Fibroblast of villous mesenchyme (primary cell): ENCODE measurements at regions not wholly inside any gene's neighbourhood (a gene's known extent, or its start where the extent isn't known, plus 50 kb on each side); places are given as distances from the start of the nearest gene placed in this dataset.

Experiments used
- DNase-seq: peaks from one replicate; pipeline ENCODE4 v3.0.0-alpha.2; 2010; ENCODE audit warnings: low read depth
- H3K4me3 ChIP-seq: 2 replicates; pipeline ENCODE4 v1.5.1; 2011; ENCODE audit warnings: low read depth, mild to moderate bottlenecking, low read length
- TF ChIP-seq, protein P1 (sequence below): IDR thresholded peaks from 2 replicates; pipeline ENCODE4 v1.5.1; 2012; ENCODE audit warnings: low read depth, mild to moderate bottlenecking, low read length; ENCODE audit not compliant: insufficient read depth

DNA sequence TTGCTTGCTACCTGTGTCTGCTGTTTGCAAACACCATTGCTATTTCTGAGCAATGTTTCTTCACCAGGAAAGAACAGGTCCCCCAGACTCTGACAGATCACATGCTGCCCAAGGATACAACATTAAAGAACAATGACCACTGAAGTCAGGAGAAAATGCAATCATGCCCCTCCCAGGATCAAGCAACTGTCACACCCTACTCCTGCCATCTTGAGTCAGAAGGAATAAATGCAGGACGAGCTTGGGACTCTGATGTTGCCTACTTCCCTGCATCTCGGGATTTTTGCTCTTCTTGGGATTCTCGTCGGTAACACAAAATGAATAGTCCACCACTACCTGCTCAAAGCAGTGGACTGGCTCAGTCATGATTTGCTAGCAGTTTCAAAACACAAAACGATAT, 490.6 kb downstream of the COG6 start:
- DNase-seq, result no peak
- TF ChIP-seq, protein P1, sequence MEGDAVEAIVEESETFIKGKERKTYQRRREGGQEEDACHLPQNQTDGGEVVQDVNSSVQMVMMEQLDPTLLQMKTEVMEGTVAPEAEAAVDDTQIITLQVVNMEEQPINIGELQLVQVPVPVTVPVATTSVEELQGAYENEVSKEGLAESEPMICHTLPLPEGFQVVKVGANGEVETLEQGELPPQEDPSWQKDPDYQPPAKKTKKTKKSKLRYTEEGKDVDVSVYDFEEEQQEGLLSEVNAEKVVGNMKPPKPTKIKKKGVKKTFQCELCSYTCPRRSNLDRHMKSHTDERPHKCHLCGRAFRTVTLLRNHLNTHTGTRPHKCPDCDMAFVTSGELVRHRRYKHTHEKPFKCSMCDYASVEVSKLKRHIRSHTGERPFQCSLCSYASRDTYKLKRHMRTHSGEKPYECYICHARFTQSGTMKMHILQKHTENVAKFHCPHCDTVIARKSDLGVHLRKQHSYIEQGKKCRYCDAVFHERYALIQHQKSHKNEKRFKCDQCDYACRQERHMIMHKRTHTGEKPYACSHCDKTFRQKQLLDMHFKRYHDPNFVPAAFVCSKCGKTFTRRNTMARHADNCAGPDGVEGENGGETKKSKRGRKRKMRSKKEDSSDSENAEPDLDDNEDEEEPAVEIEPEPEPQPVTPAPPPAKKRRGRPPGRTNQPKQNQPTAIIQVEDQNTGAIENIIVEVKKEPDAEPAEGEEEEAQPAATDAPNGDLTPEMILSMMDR, result no peak
- no peak overlapping the region for H3K4me3 ChIP-seq

DNA sequence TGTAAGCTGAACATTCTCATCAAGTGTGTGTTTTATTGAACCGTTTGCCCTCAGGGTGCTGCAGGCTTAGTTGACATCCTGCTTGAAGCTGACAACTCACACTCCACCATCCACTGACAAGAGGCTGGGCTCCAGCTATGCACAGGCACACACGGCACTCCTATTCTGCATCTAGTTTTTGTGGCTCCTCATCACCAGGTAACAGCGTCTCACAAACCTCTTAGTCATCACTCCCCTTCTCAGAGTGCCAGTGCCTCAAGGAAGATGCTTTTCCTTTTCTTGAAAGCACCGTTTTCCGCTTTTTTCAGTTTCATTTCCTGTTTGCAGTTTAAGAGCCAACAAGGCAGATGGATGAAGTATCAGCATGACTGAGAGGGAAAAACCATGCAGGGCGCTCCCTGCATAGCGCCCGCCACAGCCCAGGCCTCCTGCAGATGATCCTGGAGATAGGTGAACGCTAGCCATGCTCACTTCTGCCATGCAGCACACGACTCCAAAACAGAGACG, 491.2 kb downstream of the COG6 start:
- TF ChIP-seq, protein P1, result no peak
- no peak overlapping the region for H3K4me3 ChIP-seq
- DNase-seq, result no peak

DNA sequence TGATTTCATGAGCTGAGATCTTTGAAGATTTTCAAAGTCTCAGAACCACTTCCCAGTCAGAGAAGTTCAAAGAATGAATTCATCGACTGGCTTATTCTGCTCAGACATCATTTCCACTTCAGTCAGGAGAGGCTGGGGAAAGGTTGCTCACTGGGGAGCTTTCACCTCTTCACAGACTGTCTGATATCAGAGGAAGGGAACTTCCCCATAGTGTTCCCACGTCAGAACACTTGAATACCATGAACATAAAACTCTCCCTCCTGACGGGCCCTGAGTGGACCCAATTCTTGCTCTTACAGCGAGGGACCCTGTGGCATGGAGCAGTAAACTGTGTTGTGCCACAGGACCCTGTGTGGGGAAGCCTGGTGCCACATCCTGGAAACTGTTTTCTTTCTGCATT, 492.6 kb downstream of the COG6 start:
- no peak overlapping the region for H3K4me3 ChIP-seq
- TF ChIP-seq, protein P1, result no peak
- DNase-seq, result no peak

DNA sequence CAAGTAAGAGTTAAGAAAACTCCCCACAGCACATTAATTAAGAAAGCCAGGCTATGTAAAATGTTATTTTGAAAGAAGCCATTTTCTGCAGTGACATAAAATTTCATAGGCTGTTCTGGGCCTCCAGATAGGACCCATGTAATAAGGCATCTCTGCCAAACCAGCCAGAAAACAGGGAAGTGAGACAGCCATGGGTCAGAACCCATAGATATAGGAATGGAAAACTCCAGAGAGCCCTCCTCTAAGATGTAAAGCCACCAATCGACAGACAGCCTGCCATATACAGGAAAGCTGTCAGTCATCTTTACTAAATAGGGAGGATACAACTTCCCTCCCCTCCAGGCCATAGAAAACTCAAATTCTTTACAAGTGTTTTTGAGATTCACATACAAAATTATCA, 493.3 kb downstream of the COG6 start:
- no peak for DNase-seq
- TF ChIP-seq, protein P1, result no peak
- no peak overlapping the region for H3K4me3 ChIP-seq

DNA sequence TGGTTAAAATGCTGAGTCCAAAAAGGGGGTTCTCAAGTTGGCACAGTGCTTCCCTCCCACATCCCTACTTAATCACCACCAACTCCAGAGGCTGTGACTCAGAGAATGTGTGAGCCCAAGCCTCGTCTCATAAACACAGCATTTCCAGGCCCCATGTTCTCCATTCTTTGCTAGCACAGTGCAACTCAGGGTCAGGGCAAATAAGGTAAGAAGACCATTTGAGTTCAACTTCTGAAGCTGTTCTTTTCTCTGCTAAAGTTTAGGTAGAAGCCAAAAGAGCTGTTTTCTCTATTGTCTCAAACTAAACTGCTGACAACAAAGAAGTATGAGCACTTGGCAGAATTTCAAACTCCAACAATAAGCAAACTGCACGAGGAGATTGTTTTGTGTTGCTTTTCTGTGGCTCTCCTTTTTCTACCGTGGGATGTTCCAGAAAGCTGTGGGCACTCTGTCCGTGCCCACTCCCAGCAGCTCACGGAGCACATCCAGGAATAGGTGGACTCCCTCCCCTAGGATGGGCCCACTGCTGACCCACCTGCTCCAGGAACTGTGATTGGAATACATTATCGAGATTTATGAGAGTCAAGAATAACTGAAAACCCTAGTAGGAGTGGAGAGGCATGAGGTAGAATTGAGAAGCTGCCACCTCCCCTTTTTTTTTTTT, 494.3 kb downstream of the COG6 start:
- DNase-seq, result peak; percentile 93
- TF ChIP-seq, protein P1, result no peak
- H3K4me3 ChIP-seq, result no peak overlapping the region

DNA sequence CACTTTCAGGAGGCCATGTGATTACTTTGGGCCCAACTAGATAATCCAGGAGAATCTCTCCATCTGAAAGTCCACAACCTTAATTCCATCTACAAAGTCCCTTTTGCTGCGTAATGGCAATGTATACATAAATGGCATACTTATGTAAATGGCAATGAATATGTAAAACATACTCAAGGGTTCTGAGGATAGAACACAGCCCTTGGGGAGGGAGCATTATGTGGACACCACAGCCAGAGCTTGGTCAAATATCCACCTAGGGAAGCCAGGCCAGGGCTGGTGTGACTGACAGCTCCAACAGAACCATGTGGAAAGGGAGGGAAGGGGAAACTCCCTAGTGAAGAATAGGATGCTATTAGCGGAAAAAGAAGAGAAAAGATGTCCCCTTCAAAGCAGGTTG, 496.2 kb downstream of the COG6 start:
- TF ChIP-seq, protein P1, result no peak
- no peak for DNase-seq
- no peak overlapping the region for H3K4me3 ChIP-seq

DNA sequence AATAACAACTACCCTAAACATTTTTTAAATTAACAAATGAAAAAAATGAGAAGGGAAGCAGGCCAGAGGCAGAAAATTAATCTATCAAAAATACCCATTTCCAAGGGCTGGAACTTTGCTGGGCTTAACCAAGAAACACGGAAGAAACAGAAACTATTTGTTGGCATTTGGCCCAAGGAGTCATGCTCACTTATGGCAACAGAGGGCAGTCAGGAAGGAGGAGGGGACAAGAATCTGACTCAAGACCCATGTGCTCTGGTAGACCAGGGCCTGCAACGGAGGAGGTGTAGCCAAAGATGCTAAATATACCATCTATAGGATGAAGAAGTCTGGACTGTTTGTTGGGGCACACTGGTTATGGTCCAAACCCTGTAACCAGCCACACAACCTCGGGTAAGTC, 496.7 kb downstream of the COG6 start:
- no peak overlapping the region for H3K4me3 ChIP-seq
- TF ChIP-seq, protein P1, result peak; percentile 13
- peak; percentile 77 for DNase-seq
